H1 (cell line): ENCODE measurements at regions not wholly inside any gene's neighbourhood (a gene's known extent, or its start where the extent isn't known, plus 50 kb on each side); places are given as distances from the start of the nearest gene placed in this dataset.

Source experiments
- CTCF ChIA-PET: fragments of 300-600 bp; sonication (Branson Sonifier 250); formaldehyde crosslinking; loops from one replicate; lab custom pipeline; 2021; ENCODE audit not compliant: partially characterized antibody; lab: Charles Lee
- POLR2A ChIA-PET: fragments of 300-600 bp; sonication (Branson Sonifier 250); formaldehyde crosslinking; loops from one replicate; lab custom pipeline; 2021; ENCODE audit warnings: inconsistent platforms; ENCODE audit not compliant: partially characterized antibody; lab: Charles Lee
- DNase-seq, 2 experiments: peaks; one replicate each; pipeline versions ENCODE4 v3.0.0 to v3.0.0-alpha.2; 2010 to 2022; ENCODE audit warnings: low spot score in 2 of 2, low read depth in 1 of 2, mixed read lengths in 1 of 2
- FAIRE-seq: peaks from 2 replicates; lab custom pipeline; 2011; peaks lifted over from hg19 to GRCh38; lab: Jason Lieb, UNC
- H2AFZ ChIP-seq: 2 replicates; pipeline ENCODE4 v1.8.1; 2012; ENCODE audit warnings: low read length, inconsistent platforms
- H2AK5ac ChIP-seq: 2 replicates; pipeline ENCODE4 v1.6.1; 2013; ENCODE audit warnings: low read depth, low read length
- H2BK120ac ChIP-seq: replicated peaks from 2 replicates; pipeline ENCODE3; 2013; ENCODE audit warnings: low read depth, low read length, inconsistent platforms
- H2BK12ac ChIP-seq: 2 replicates; pipeline ENCODE4 v1.6.1; 2013; ENCODE audit warnings: low read depth, low read length
- H2BK15ac ChIP-seq: 2 replicates; pipeline ENCODE4 v1.6.1; 2013; ENCODE audit warnings: low read length
- H2BK20ac ChIP-seq: 2 replicates; pipeline ENCODE4 v1.6.1; 2013; ENCODE audit warnings: low read length
- H2BK5ac ChIP-seq: 2 replicates; pipeline ENCODE4 v1.6.1; 2013; ENCODE audit warnings: low read depth, low read length
- H3K14ac ChIP-seq: 2 replicates; pipeline ENCODE4 v1.6.1; 2013; ENCODE audit warnings: inconsistent platforms; ENCODE audit not compliant: insufficient read length
- H3K18ac ChIP-seq: 2 replicates; pipeline ENCODE4 v1.6.1; 2013; ENCODE audit warnings: low read length; ENCODE audit errors: extremely low read depth
- H3K23ac ChIP-seq: 2 replicates; pipeline ENCODE4 v1.6.1; 2013; ENCODE audit warnings: inconsistent platforms; ENCODE audit not compliant: insufficient read length
- H3K23me2 ChIP-seq: 2 replicates; pipeline ENCODE4 v1.6.1; 2013; ENCODE audit warnings: low read depth, low read length
- H3K27ac ChIP-seq: 2 replicates; pipeline ENCODE4 v1.6.1; 2011; ENCODE audit warnings: low read depth, low read length, inconsistent platforms
- H3K27me3 ChIP-seq, 4 experiments: replicated peaks in 1 of 4; 1 replicate in 1 of 4; 2 replicates in 3 of 4; pipeline versions ENCODE4 v1.6.1 to v1.8.1; 2011 to 2013; ENCODE audit warnings: low read length in 3 of 4, mild to moderate bottlenecking in 3 of 4, inconsistent platforms in 2 of 4, mixed read lengths in 2 of 4, moderate library complexity in 1 of 4; ENCODE audit not compliant: control insufficient read depth in 3 of 4, insufficient read depth in 3 of 4; ENCODE audit errors: extremely low read depth in 1 of 4
- H3K36me3 ChIP-seq, 4 experiments: 2 replicates each; pipeline versions ENCODE4 v1.6.1 to v1.8.1; 2011 to 2013; ENCODE audit warnings: mild to moderate bottlenecking in 4 of 4, low read length in 3 of 4, moderate library complexity in 2 of 4, control low read depth in 1 of 4, inconsistent platforms in 1 of 4; ENCODE audit not compliant: insufficient read depth in 4 of 4, control insufficient read depth in 2 of 4
- H3K4ac ChIP-seq: replicated peaks from 2 replicates; pipeline ENCODE3; 2013; ENCODE audit warnings: low read length, low read depth, mixed read lengths, inconsistent platforms; ENCODE audit not compliant: insufficient read length
- H3K4me1 ChIP-seq, 4 experiments: replicated peaks in 1 of 4; 1 replicate in 1 of 4; 2 replicates in 3 of 4; pipeline versions ENCODE4 v1.6.1 to v1.8.1; 2011 to 2013; ENCODE audit warnings: low read length in 3 of 4, inconsistent platforms in 2 of 4, mixed read lengths in 1 of 4; ENCODE audit not compliant: insufficient read depth in 4 of 4, control insufficient read depth in 3 of 4
- H3K4me2 ChIP-seq, 2 experiments: 2 replicates each; pipeline versions ENCODE4 v1.6.1 to v1.8.1; 2011 to 2013; ENCODE audit warnings: low read depth in 2 of 2, low read length in 2 of 2, control low read depth in 1 of 2, inconsistent platforms in 1 of 2, mild to moderate bottlenecking in 1 of 2; ENCODE audit not compliant: insufficient read depth in 1 of 2
- H3K4me3 ChIP-seq, 4 experiments: fragments of 200-600, 300-600 bp in 1 of 4; sonication (generic), shearing (Covaris generic), sonication (Bioruptor Twin) in 1 of 4; 2 replicates each; pipeline versions ENCODE4 v1.5.1 to v1.8.1; 2011 to 2016; ENCODE audit warnings: low read length in 4 of 4, low read depth in 3 of 4, control low read depth in 2 of 4, inconsistent platforms in 2 of 4, mild to moderate bottlenecking in 2 of 4, mixed read lengths in 1 of 4, moderate library complexity in 1 of 4; ENCODE audit not compliant: insufficient read depth in 2 of 4; ENCODE audit errors: extremely low read depth in 1 of 4
- H3K56ac ChIP-seq: replicated peaks from 2 replicates; pipeline ENCODE3; 2013; ENCODE audit warnings: low read depth, mild to moderate bottlenecking, mixed read lengths, low read length, inconsistent platforms; ENCODE audit not compliant: insufficient read length
- H3K79me1 ChIP-seq: 2 replicates; pipeline ENCODE4 v1.6.1; 2013; ENCODE audit warnings: low read depth, low read length, control low read depth
- H3K79me2 ChIP-seq, 2 experiments: 2 replicates each; pipeline versions ENCODE4 v1.6.1 to v1.8.1; 2012 to 2013; ENCODE audit warnings: low read length in 2 of 2, mild to moderate bottlenecking in 2 of 2, inconsistent platforms in 1 of 2; ENCODE audit not compliant: insufficient read depth in 2 of 2, control insufficient read depth in 1 of 2
- H3K9ac ChIP-seq, 4 experiments: replicated peaks in 1 of 4; 1 replicate in 1 of 4; 2 replicates in 3 of 4; pipeline versions ENCODE4 v1.6.1 to v1.8.1; 2011 to 2013; ENCODE audit warnings: low read depth in 3 of 4, low read length in 3 of 4, control low read depth in 2 of 4, mild to moderate bottlenecking in 2 of 4, moderate library complexity in 2 of 4, inconsistent platforms in 1 of 4; ENCODE audit errors: extremely low read depth in 1 of 4
- H3K9me3 ChIP-seq, 2 experiments: 2 replicates each; pipeline versions ENCODE4 v1.6.1 to v1.8.1; 2012 to 2013; ENCODE audit warnings: mild to moderate bottlenecking in 2 of 2, moderate library complexity in 2 of 2, control low read depth in 1 of 2, inconsistent platforms in 1 of 2, low read depth in 1 of 2, low read length in 1 of 2, mixed read lengths in 1 of 2; ENCODE audit not compliant: insufficient read depth in 2 of 2
- H4K20me1 ChIP-seq, 2 experiments: replicated peaks in 1 of 2; 2 replicates each; pipeline versions ENCODE3 to v1.8.1; 2011 to 2013; ENCODE audit warnings: inconsistent platforms in 2 of 2, low read length in 2 of 2, mild to moderate bottlenecking in 1 of 2; ENCODE audit not compliant: insufficient read depth in 2 of 2, control insufficient read depth in 1 of 2
- H4K5ac ChIP-seq: 2 replicates; pipeline ENCODE4 v1.6.1; 2013; ENCODE audit warnings: low read length, low read depth, mixed read lengths, inconsistent platforms; ENCODE audit not compliant: insufficient read length
- H4K8ac ChIP-seq: 2 replicates; pipeline ENCODE4 v1.8.0; 2013; ENCODE audit warnings: mild to moderate bottlenecking, moderate library complexity, low read length, inconsistent platforms; ENCODE audit not compliant: insufficient read depth; ENCODE audit errors: extremely low read depth
- H4K91ac ChIP-seq: replicated peaks from 2 replicates; pipeline ENCODE3; 2013; ENCODE audit warnings: low read length, mixed read lengths, inconsistent platforms; ENCODE audit not compliant: insufficient read length
- BACH1 ChIP-seq: IDR thresholded peaks from 2 replicates; pipeline ENCODE4 v1.6.1; 2012; ENCODE audit warnings: low read length, improper control_type of control experiment
- CTCF ChIP-seq, 3 experiments: IDR thresholded peaks; 1 replicate in 2 of 3; 2 replicates in 1 of 3; pipeline versions ENCODE4 v1.5.1 to v1.6.1; 2011; ENCODE audit warnings: low read length in 3 of 3, mild to moderate bottlenecking in 3 of 3, inconsistent platforms in 2 of 3, low read depth in 1 of 3, moderate library complexity in 1 of 3; ENCODE audit not compliant: insufficient read depth in 1 of 3; ENCODE audit errors: control extremely low read depth in 1 of 3
- GABPA ChIP-seq: IDR thresholded peaks from 2 replicates; pipeline ENCODE4 v1.6.1; 2011; ENCODE audit warnings: mild to moderate bottlenecking, low read length, moderate library complexity, borderline replicate concordance; ENCODE audit not compliant: insufficient read depth
- KDM5A ChIP-seq: fragments of 200-600 bp; IDR thresholded peaks from 2 replicates; pipeline ENCODE4 v1.7.1; 2012; ENCODE audit warnings: mild to moderate bottlenecking, low read length, inconsistent platforms, mixed read lengths
- MAFK ChIP-seq: IDR thresholded peaks from 2 replicates; pipeline ENCODE4 v1.6.1; 2012; ENCODE audit warnings: low read depth, mild to moderate bottlenecking, improper control_type of control experiment, low read length
- RAD21 ChIP-seq, 2 experiments: IDR thresholded peaks in 1 of 2; conservative IDR thresholded peaks in 1 of 2; 2 replicates each; pipeline ENCODE4 v1.6.1; 2011; ENCODE audit warnings: low read depth in 2 of 2, low read length in 2 of 2, improper control_type of control experiment in 1 of 2, inconsistent platforms in 1 of 2, mild to moderate bottlenecking in 1 of 2, moderate library complexity in 1 of 2
- TAF7 ChIP-seq: optimal IDR thresholded peaks from 2 replicates; pipeline ENCODE3; 2011; ENCODE audit warnings: low read depth, mild to moderate bottlenecking, inconsistent platforms, low read length, moderate library complexity, borderline replicate concordance
- TEAD4 ChIP-seq: IDR thresholded peaks from 2 replicates; pipeline ENCODE4 v1.6.1; 2012; ENCODE audit warnings: low read depth, low read length, inconsistent platforms, mixed read lengths
- WGBS, 2 experiments: shearing (Covaris generic) in 1 of 2; methylation state at CpG; one replicate each; pipeline versions ENCODE4 v1.1.6 to v1.1.7; 2013 to 2015; ENCODE audit warnings: low lambda C conversion rate in 2 of 2, mixed read lengths in 2 of 2, inconsistent platforms in 1 of 2, low coverage in 1 of 2, missing lambda C conversion rate in 1 of 2; ENCODE audit not compliant: insufficient replicate concordance in 2 of 2, insufficient coverage in 1 of 2, insufficient read length in 1 of 2; ENCODE audit errors: extremely low coverage in 1 of 2, missing lambda C conversion rate in 1 of 2; 5-methylcytosine and 5-hydroxymethylcytosine counted together

DNA sequence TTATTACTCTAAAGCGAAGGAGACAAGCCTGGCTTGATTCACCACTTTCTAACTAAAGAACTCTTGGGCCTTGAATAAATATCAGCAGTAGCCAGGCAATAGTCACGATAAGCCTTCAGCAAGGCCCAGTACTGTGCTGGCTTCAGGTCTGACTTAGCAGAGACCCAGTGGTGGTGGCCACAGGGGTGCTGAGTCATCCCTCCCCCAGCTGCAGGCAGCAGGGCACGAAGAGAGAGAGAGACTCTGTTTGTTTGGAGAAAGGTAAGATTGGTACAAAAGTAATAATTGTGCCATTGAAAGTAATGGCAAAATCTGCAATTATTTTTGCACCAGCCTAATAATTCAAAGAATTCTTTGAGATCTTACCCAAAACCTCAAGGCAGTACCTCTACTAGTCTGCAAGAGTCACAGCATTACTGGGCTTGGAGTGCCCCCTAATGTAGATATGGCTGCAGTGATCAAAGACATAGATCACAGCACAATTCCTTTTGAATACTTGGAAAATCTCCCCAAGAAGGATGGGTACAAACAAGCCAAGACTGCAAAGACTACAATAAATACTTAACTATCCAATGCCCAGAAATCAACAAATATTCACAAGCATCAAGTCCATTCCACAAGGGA is 159.5 kb upstream of the USP38 start:
- no peaks in the 10 kb centered on the region for H3K79me2 ChIP-seq
- peak; percentile 36 for FAIRE-seq
- no peak overlapping the region for H3K56ac ChIP-seq
- DNase-seq, result no peak
- ChIA-PET CTCF (interaction anchor here (0.7 to 2.7 kb wide), 16 partner anchors 9 to 673 kb away, joined by 3 to 25 read pairs (median 4); no protein-coding TSS in a partner anchor), POLR2A (interaction anchor here (0.7 kb wide), 1 partner anchor 40 kb away, joined by 3 read pairs; no protein-coding TSS in a partner anchor)
- H2AK5ac ChIP-seq, result no peak overlapping the region
- H3K4me3 ChIP-seq, result no peak overlapping the region
- no peaks in the 10 kb centered on the region for H3K4me1 ChIP-seq
- no peaks in the 10 kb centered on the region for H3K23me2 ChIP-seq
- H2BK15ac ChIP-seq, result no peak overlapping the region
- H4K20me1 ChIP-seq, result no peaks in the 10 kb centered on the region
- H3K9ac ChIP-seq, result 0 out of 7 replicates have a peak overlapping the region, but pooled peaks of 1 of the 4 experiments have one; percentile 4
- H3K27ac ChIP-seq, result no peak overlapping the region
- no peaks in the 10 kb centered on the region for H3K36me3 ChIP-seq
- H2BK120ac ChIP-seq, result no peak overlapping the region
- peak overlapping the region; percentile 96 for H2AFZ ChIP-seq
- no peak overlapping the region for H3K23ac ChIP-seq
- no peak overlapping the region for H2BK20ac ChIP-seq
- H3K27me3 ChIP-seq, result no peaks in the 10 kb centered on the region
- H4K5ac ChIP-seq, result no peak overlapping the region
- no peak overlapping the region for H3K4ac ChIP-seq
- no peak overlapping the region for H4K8ac ChIP-seq
- H3K14ac ChIP-seq, result no peak overlapping the region
- no peaks in the 10 kb centered on the region for H3K79me1 ChIP-seq
- H3K4me2 ChIP-seq, result no peak overlapping the region
- no peak overlapping the region for H3K18ac ChIP-seq
- no peak overlapping the region for H2BK5ac ChIP-seq
- no peaks in the 10 kb centered on the region for H3K9me3 ChIP-seq
- no peak overlapping the region for H2BK12ac ChIP-seq
- TF ChIP-seq BACH1, result peak; percentile 82
- peak in 2 of 3 experiments; percentile 51 to 67; a peak in 2 of 4 replicates for TF ChIP-seq CTCF (IDR thresholded peaks at IDR 0.05; ENCODE audit: control extremely low read depth in 1 of 3, insufficient read depth in 1 of 3, low read depth in 1 of 3, low read length in 3 of 3)
- TF ChIP-seq MAFK, result peak; percentile 64; the same call in 1 of the 2 replicates
- no peak for TF ChIP-seq GABPA
- TF ChIP-seq KDM5A, result no peak
- no peak for TF ChIP-seq TAF7
- peak; percentile 86 for TF ChIP-seq RAD21 (IDR thresholded peaks at IDR 0.05 in 1 of 2, conservative IDR thresholded peaks at IDR 0.05 in 1 of 2; ENCODE audit: low read depth in 2 of 2, low read length in 2 of 2)
- TF ChIP-seq TEAD4, result no peak
- WGBS, 2 experiments, result 74% methylated on average over 3 of the region's 3 CpGs; no CpG with 5 or more reads in 1 of the 2 experiments
- no peak overlapping the region for H4K91ac ChIP-seq
